Stimulated activated CD8-positive, alpha-beta memory T cell treated with anti-CD3 and anti-CD28 coated beads, Interleukin-2, amount 100 ng/mL, for 1 hour (primary cell): ENCODE measurements at regions not wholly inside any gene's neighbourhood (a gene's known extent, or its start where the extent isn't known, plus 50 kb on each side); places are given as distances from the start of the nearest gene placed in this dataset.

Experiments
- DNase-seq, 2 donors: peaks; one replicate each; pipeline ENCODE4 v3.0.0-alpha.2; 2020; ENCODE audit warnings: low read depth in 2 of 2

DNA sequence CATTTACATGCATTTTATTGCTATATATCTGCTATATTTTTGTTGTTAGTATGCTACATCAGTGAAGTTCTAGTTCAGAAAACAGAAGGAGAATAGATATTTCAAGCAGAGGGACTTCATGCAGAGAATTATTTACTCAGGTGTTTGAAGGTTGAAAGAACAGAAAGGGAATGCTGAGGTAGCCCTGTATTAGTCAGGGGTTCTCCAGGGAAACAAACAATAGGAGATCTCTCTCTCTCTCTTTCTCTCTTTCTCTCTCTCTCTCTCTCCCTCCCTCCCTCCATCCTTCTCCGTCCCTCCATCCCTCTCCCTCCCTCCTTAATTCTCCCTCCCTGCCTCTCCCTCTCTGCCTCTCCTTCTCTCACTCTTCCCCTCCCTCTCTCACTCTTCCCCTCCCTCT is 114.3 kb upstream of the TDRD3 start:
- DNase-seq = no peak

DNA sequence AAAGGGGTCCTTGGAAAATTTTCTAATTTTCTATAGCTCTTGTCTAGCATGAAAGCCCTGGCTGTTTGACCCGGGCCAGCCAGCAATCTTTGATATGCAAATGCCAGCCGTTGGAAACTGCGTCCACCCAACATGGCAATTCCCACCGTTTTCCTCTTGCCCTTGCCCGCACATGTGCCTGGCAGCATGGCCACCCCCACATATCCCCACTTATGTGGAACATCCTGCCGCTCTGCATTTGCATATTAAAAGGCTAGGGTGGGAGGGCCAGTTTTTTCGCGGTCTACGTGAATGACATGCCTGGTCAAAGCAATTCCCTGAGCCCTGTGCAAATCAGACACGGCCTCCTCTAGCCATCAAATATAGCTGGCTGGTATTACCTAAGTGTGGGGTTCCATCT is 110.3 kb upstream of the TDRD3 start:
- DNase-seq = no peak

DNA sequence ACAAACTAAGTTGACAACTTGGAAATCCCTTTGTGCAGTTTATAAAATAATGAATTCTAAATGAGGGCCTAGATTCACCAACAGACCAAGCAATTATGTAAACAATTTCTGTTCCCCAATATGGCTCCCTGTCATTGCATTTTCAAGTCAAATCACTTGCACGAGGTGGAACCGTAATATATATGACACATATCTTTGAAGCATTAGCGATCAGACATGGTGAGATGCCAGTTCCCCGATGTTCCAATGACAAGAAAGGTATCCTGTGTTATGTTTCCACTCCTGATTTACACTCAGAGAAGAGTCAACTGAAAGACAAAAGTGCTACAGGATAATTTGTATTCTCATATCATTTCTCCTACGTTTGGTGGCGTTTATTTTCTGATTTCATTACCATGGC is 108.5 kb upstream of the TDRD3 start:
- DNase-seq = no peak

DNA sequence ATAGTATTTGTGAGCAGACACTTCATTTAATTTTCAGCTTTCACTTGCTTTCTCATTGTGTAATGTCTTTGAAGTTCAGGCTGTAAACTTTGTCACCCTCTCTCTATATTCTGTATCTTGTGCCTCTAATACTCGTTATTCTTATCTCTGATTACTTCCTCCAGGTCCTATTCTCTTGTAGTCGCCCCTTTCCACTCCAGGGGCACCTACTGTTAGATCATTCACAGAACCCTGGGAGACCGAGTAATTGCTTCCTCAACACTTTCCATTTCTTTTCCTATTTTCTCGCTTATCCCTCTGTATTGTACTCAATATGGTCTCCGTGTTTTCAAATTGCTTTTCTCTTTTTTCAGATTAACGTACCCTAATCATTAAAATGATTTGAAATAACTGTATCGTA is 93.9 kb upstream of the TDRD3 start:
- no peak for DNase-seq

GRCh38 chr13:60311527-60311926 is 85.5 kb upstream of the TDRD3 start:
- no peak for DNase-seq

- DNase-seq = no peak
Measured at GRCh38 chr13:60312851-60313505, 84.0 kb upstream of the TDRD3 start.

DNA sequence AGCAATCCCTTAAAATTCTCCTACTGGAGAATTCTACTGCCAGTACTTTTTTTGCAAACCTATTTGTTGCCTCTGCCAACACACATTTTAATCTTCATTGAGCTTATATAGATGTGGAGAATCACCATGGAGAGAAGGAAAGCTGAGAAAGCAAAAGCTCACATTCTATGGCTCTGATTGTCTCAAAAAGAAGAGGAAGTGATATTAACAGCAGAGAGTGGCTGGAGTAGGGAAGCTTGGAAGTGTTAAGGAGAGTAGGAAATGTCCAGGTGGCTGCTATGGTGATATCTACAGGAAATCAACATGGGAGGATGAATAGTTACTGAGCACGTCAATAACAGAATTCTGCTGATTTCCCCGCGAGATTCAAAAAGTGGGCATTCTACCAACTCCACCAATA is 78.8 kb upstream of the TDRD3 start:
- DNase-seq = no peak

- no peak for DNase-seq
Measured at GRCh38 chr13:60324131-60324530, 72.9 kb upstream of the TDRD3 start.

DNA sequence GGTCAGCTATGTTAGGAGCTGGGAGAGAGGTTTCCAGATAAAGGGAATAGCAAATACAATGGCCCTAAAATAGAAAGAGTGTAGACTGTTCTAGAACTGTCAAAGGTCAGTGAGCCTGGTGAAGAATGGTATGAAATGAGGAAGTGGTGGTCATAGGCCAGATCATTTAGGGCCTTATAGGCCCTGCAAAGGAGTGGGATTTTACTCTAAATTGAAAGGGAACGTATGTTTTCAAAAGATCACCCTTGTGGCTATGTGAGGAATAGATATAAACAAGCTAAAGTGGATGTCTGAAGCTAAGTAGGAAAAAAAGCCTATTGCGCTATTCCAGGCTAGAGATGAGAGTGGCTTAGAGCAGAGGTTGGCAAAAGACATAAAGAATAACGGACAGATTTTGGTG is 70.7 kb upstream of the TDRD3 start:
- no peak for DNase-seq

- no peak for DNase-seq
Measured at GRCh38 chr13:60327511-60327910, 69.5 kb upstream of the TDRD3 start.

GRCh38 chr13:60328073-60328472 is 68.9 kb upstream of the TDRD3 start:
- no peak for DNase-seq

GRCh38 chr13:60329221-60329923 is 67.6 kb upstream of the TDRD3 start:
- DNase-seq = no peak

DNA sequence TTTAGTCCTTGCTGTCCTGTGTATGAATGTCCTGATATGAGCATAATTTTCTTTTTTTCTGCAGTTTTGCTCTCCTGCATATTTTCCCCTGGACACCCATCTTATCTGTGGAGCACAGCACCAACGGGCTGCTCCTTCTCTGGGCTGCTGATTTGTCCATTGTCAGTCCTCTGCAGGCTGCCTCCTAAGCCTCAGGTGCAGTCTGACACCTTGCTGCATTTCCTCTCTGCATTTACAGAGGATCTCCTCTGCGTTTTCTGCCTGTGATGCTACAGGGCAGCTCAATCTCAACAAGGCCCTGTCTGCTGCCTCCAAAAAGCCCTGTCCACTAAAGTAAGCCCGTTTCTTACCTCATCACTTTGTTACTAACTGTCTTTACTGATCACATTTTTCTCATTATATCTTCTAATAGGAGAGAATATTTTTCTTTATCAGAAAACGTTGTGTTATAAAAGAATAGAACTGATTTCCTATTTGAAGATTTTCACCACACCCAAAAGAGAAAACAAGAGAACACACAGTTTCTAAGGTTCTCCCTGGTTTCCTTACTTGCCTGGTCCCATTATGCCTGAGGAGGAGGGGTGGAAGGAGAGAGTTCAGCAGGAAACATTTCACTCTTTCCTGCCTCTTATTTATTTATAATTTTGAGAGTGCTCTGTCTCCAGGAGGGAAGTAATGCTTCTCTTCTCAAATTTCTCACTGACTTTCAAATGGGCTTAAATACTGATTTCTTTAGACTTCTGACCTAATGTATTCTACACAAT is 65.6 kb upstream of the TDRD3 start:
- DNase-seq = no peak

GRCh38 chr13:60332682-60333081 is 64.3 kb upstream of the TDRD3 start:
- no peak for DNase-seq

- no peak for DNase-seq
Measured at GRCh38 chr13:60334310-60334709, 62.7 kb upstream of the TDRD3 start.

DNA sequence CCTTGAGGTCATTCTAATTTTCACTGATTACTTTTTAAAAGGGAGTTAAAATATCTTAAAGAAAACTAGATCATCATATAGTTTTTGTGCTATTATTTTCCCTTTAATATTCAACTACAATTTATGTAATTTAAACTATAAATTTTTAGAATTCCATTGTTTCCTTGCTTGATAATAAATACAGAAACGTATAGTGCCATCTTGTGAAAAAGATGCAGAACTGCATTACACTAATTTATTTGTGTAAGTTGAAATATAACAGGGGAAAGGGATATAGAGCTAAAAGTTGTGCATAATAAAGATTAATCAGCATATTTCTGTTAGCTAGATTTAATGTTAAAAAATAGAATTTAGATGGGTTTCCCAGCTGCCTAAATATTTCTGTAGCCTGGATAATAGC is 61.5 kb upstream of the TDRD3 start:
- no peak for DNase-seq

DNA sequence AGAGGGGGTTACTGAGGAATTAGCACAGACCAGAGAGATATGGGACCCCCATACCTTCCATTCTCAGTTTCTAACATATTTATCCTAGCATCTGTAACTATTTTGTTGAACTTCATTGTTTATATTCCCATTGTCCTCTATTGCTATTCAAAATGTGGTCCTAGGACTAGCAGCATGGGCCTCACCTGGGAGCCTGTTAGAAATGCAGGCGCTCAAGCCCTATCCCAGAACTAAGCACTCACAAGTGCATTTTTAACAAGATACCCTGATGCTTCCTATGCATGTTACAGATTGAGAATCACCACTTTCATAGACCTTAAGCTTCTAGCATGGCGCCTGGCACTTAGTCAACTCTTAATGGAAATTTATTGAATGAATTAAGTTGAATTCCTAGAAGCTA is 58.3 kb upstream of the TDRD3 start:
- DNase-seq = no peak

DNA sequence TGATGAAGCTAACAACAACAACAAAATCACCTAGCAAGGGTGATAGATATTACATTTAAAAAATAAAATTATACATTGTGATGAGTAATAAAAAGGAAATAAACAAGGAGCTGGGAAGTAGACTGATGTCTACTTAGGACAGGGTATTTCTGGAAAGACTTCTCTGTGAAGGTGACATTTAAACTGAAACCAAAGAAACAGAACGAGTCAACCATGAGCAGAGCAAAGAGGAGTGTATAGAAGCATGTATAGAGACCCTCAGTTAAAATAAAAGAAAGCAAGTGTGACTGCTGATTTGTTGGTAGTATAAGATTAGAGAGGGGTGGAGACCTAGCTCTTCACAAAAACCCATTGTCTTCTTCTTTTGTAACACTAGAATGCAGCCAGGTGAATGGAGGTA is 53.0 kb upstream of the TDRD3 start:
- no peak for DNase-seq

DNA sequence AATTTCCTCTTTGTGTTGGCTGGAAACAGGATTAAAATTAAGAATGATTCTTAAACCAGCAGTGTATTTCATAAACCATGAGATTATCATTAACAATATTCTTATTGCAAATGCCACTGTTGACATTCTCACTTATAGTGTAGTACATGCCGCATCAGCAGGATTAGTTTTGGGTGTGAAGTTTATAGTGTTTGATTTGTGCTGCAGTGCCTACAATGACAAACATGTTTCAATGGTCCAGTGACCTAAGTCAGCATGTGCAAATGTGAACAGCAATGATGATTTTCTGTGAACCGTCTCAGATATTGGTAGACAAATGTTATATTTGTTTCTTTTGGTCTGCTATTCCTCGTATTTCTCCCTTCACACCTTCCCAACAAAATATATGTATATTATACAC is 49.8 kb upstream of the TDRD3 start:
- no peak for DNase-seq
